Ovary (tissue), 3 donors: ENCODE measurements at regions not wholly inside any gene's neighbourhood (a gene's known extent, or its start where the extent isn't known, plus 50 kb on each side); places are given as distances from the start of the nearest gene placed in this dataset.

Experiments used
- CTCF ChIP-seq, 3 donors: fragments of 450-650 bp in 2 of 3; fragments of 200-600 bp in 1 of 3; IDR thresholded peaks; one replicate each; pipeline versions ENCODE4 v1.5.1 to v1.8.0; 2016 to 2022; ENCODE audit warnings: antibody characterized with exemption in 3 of 3, mild to moderate bottlenecking in 1 of 3
- EP300 ChIP-seq: sonication (generic); formaldehyde crosslinking; IDR thresholded peaks from one replicate; pipeline ENCODE4 v1.6.1; 2017; ENCODE audit warnings: antibody characterized with exemption
- POLR2A ChIP-seq: fragments of 450-650 bp; IDR thresholded peaks from one replicate; pipeline ENCODE4 v1.6.1; 2017; ENCODE audit warnings: antibody characterized with exemption, mild to moderate bottlenecking, moderate library complexity
- donor health status: DM: no; HTN: no; CAD: no.

GRCh38 chr11:29012507-29012906 lies 904.3 kb downstream of the METTL15 start:
- TF ChIP-seq CTCF (IDR thresholded peaks at IDR 0.05), result no peak
- no peak for TF ChIP-seq POLR2A
- no peak for TF ChIP-seq EP300
